Esophagus muscularis mucosa (tissue), 3 donors: ENCODE measurements at regions not wholly inside any gene's neighbourhood (a gene's known extent, or its start where the extent isn't known, plus 50 kb on each side); places are given as distances from the start of the nearest gene placed in this dataset.

Experiments
- CTCF ChIP-seq, 3 experiments: fragments of 200-600 bp in 2 of 3; fragments of 450-650 bp in 1 of 3; sonication (generic) in 2 of 3; IDR thresholded peaks; one replicate each; pipeline ENCODE4 v1.5.1; 2017 to 2019; ENCODE audit warnings: antibody characterized with exemption in 3 of 3, mild to moderate bottlenecking in 2 of 3, moderate library complexity in 1 of 3
- POLR2AphosphoS5 ChIP-seq, 2 donors: sonication (generic); formaldehyde crosslinking; IDR thresholded peaks; one replicate each; pipeline ENCODE4 v1.6.1; 2017; ENCODE audit warnings: antibody characterized with exemption in 2 of 2

DNA sequence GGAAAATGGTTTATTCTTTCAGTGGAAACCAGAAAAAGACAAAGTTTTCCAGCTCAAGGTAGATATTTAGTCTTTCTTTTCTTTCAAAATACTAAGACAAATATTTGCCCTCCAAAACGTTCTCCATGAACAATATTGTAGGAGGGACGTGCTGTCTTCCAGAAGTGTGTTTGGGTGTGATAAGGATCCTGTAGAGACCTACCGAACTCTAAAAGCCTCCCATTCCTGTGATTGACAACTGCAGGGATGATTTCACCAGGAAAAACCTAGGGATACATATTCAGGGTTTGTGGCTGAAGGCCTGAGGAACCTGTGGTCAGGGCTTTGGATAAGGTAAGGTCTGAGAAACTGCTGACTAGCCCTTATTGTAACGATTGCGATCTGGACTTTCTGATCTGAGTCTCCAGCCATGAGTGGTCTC is 167.1 kb downstream of the ZNF648 start:
- no peak for TF ChIP-seq CTCF (IDR thresholded peaks at IDR 0.05)
- no peak for TF ChIP-seq POLR2AphosphoS5 (IDR thresholded peaks at IDR 0.05)
